Neural progenitor cell (in vitro differentiated cells): ENCODE measurements at regions not wholly inside any gene's neighbourhood (a gene's known extent, or its start where the extent isn't known, plus 50 kb on each side); places are given as distances from the start of the nearest gene placed in this dataset.

Experiments
- DNase-seq: peaks from one replicate; pipeline ENCODE4 v3.0.0-alpha.2; 2016; ENCODE audit warnings: low spot score
- H2AFZ ChIP-seq: fragments of 200-600 bp; sonication (generic); replicated peaks from 2 replicates; pipeline ENCODE4 v1.6.1; 2016; ENCODE audit warnings: antibody characterized with exemption
- H3F3A ChIP-seq: fragments of 200-600 bp; sonication (generic); 2 replicates; pipeline ENCODE4 v1.6.1; 2016; ENCODE audit warnings: antibody characterized with exemption, low read depth
- H3K27ac ChIP-seq: fragments of 200-600 bp; sonication (generic); 2 replicates; pipeline ENCODE4 v1.5.1; 2016; ENCODE audit warnings: mild to moderate bottlenecking
- H3K27me3 ChIP-seq: fragments of 200-600 bp; sonication (generic); 2 replicates; pipeline ENCODE4 v1.6.1; 2016; ENCODE audit warnings: mild to moderate bottlenecking, moderate library complexity
- H3K36me3 ChIP-seq: fragments of 200-600 bp; sonication (generic); 2 replicates; pipeline ENCODE4 v1.5.1; 2016
- H3K4me1 ChIP-seq: fragments of 200-600 bp; sonication (generic); 2 replicates; pipeline ENCODE4 v1.6.1; 2016; ENCODE audit warnings: mixed run types
- H3K4me2 ChIP-seq: fragments of 200-600 bp; sonication (generic); 2 replicates; pipeline ENCODE4 v1.6.1; 2016
- H3K4me3 ChIP-seq: fragments of 200-600 bp; sonication (generic); 2 replicates; pipeline ENCODE4 v1.5.1; 2016
- H3K79me2 ChIP-seq: fragments of 200-600 bp; sonication (generic); 2 replicates; pipeline ENCODE4 v1.6.1; 2016; ENCODE audit warnings: low read depth
- H3K9ac ChIP-seq: fragments of 200-600 bp; sonication (generic); 2 replicates; pipeline ENCODE4 v1.6.1; 2016
- H3K9me3 ChIP-seq: fragments of 200-600 bp; sonication (generic); 2 replicates; pipeline ENCODE4 v1.5.1; 2016; ENCODE audit warnings: low read depth
- H4K20me1 ChIP-seq: fragments of 200-600 bp; sonication (generic); 2 replicates; pipeline ENCODE4 v1.6.1; 2016; ENCODE audit warnings: low read depth
- H3K27ac Mint-ChIP-seq: 3 replicates; pipeline ENCODE4 v1.8.0; 2021; ENCODE audit warnings: mixed read lengths
- H3K27me3 Mint-ChIP-seq: 2 replicates; pipeline ENCODE4 v1.8.0; 2022; ENCODE audit warnings: low read depth, mild to moderate bottlenecking, inconsistent platforms, moderate library complexity, mixed read lengths; ENCODE audit not compliant: insufficient read depth
- H3K36me3 Mint-ChIP-seq: 3 replicates; pipeline ENCODE4 v1.8.0; 2021; ENCODE audit warnings: mixed read lengths
- H3K4me1 Mint-ChIP-seq: 3 replicates; pipeline ENCODE4 v1.8.0; 2021; ENCODE audit warnings: mixed read lengths
- H3K4me3 Mint-ChIP-seq: 3 replicates; pipeline ENCODE4 v1.8.0; 2021; ENCODE audit warnings: mild to moderate bottlenecking, moderate library complexity, mixed read lengths
- H3K9me3 Mint-ChIP-seq: 3 replicates; pipeline ENCODE4 v1.8.0; 2020; ENCODE audit warnings: mixed read lengths
- CTCF ChIP-seq: fragments of 200-600 bp; sonication (generic); IDR thresholded peaks from 2 replicates; pipeline ENCODE4 v1.5.1; 2017; ENCODE audit warnings: antibody characterized with exemption, mild to moderate bottlenecking
- EZH2 ChIP-seq: fragments of 200-600 bp; sonication (generic); IDR thresholded peaks from 2 replicates; pipeline ENCODE4 v1.6.1; 2017; ENCODE audit warnings: antibody characterized with exemption, mild to moderate bottlenecking, moderate library complexity
- EZH2phosphoT487 ChIP-seq: fragments of 200-600 bp; sonication (generic); IDR thresholded peaks from 2 replicates; pipeline ENCODE4 v1.6.1; 2017; ENCODE audit warnings: antibody characterized with exemption

- H3K36me3 ChIP-seq, result no peaks in the 10 kb centered on the region
- H3K4me3 Mint-ChIP-seq, result no peak overlapping the region
- H3K27ac ChIP-seq, result no peak overlapping the region
- no peak for DNase-seq
- no peak overlapping the region for H3K27ac Mint-ChIP-seq
- no peak for TF ChIP-seq EZH2phosphoT487
- no peak for TF ChIP-seq CTCF
- no peak for TF ChIP-seq EZH2
- no peak overlapping the region for H2AFZ ChIP-seq
- no peaks in the 10 kb centered on the region for H3F3A ChIP-seq
- no peaks in the 10 kb centered on the region for H3K36me3 Mint-ChIP-seq
- no peaks in the 10 kb centered on the region for H3K27me3 Mint-ChIP-seq
- H3K4me2 ChIP-seq, result no peak overlapping the region
- no peaks in the 10 kb centered on the region for H3K79me2 ChIP-seq
- no peak overlapping the region for H3K9ac ChIP-seq
- peaks cover 3% of the 10 kb centered on the region for H3K4me1 Mint-ChIP-seq
- H4K20me1 ChIP-seq, result no peaks in the 10 kb centered on the region
- no peaks in the 10 kb centered on the region for H3K4me1 ChIP-seq
- H3K4me3 ChIP-seq, result no peak overlapping the region
- H3K27me3 ChIP-seq, result no peaks in the 10 kb centered on the region
- no peaks in the 10 kb centered on the region for H3K9me3 ChIP-seq
- peaks cover 34% of the 10 kb centered on the region for H3K9me3 Mint-ChIP-seq
Observed at GRCh38 chr13:80585531-80585930, 244.6 kb upstream of the SPRY2 start.

GRCh38 chr13:80584785-80585184, 243.9 kb upstream of the SPRY2 start:
- no peak overlapping the region for H2AFZ ChIP-seq
- no peak overlapping the region for H3K9ac ChIP-seq
- H3K79me2 ChIP-seq, result no peaks in the 10 kb centered on the region
- H3K4me3 Mint-ChIP-seq, result no peak overlapping the region
- H4K20me1 ChIP-seq, result no peaks in the 10 kb centered on the region
- no peak overlapping the region for H3K4me2 ChIP-seq
- DNase-seq, result no peak
- H3K36me3 ChIP-seq, result no peaks in the 10 kb centered on the region
- H3F3A ChIP-seq, result no peaks in the 10 kb centered on the region
- TF ChIP-seq CTCF (no peak), EZH2 (no peak), EZH2phosphoT487 (no peak)
- no peak overlapping the region for H3K4me3 ChIP-seq
- H3K27me3 ChIP-seq, result no peaks in the 10 kb centered on the region
- H3K27ac Mint-ChIP-seq, result no peak overlapping the region
- H3K27ac ChIP-seq, result no peak overlapping the region
- no peaks in the 10 kb centered on the region for H3K36me3 Mint-ChIP-seq
- H3K27me3 Mint-ChIP-seq, result no peaks in the 10 kb centered on the region
- peaks cover 3% of the 10 kb centered on the region for H3K4me1 Mint-ChIP-seq
- H3K9me3 Mint-ChIP-seq, result peaks cover 36% of the 10 kb centered on the region
- no peaks in the 10 kb centered on the region for H3K4me1 ChIP-seq
- no peaks in the 10 kb centered on the region for H3K9me3 ChIP-seq

- Histone ChIP-seq H2AFZ (no peak overlapping the region), H3K4me1 (no peaks in the 10 kb centered on the region), H3K9me3 (no peaks in the 10 kb centered on the region), H4K20me1 (no peaks in the 10 kb centered on the region), H3K4me3 (no peak overlapping the region), H3K27ac (no peak overlapping the region), H3F3A (no peaks in the 10 kb centered on the region), H3K36me3 (no peaks in the 10 kb centered on the region), H3K4me2 (no peak overlapping the region), H3K27me3 (no peaks in the 10 kb centered on the region), H3K9ac (no peak overlapping the region), H3K79me2 (no peaks in the 10 kb centered on the region)
- no peak for DNase-seq
- H3K27ac Mint-ChIP-seq, result no peak overlapping the region
- TF ChIP-seq EZH2phosphoT487 (no peak), CTCF (no peak), EZH2 (no peak)
- H3K4me1 Mint-ChIP-seq, result peaks cover 3% of the 10 kb centered on the region
- H3K4me3 Mint-ChIP-seq, result no peak overlapping the region
- H3K9me3 Mint-ChIP-seq, result peaks cover 35% of the 10 kb centered on the region
- no peaks in the 10 kb centered on the region for H3K27me3 Mint-ChIP-seq
- H3K36me3 Mint-ChIP-seq, result no peaks in the 10 kb centered on the region
Observed at GRCh38 chr13:80584306-80584705, 243.4 kb upstream of the SPRY2 start.
